RWPE2 (cell line): ENCODE measurements at regions not wholly inside any gene's neighbourhood (a gene's known extent, or its start where the extent isn't known, plus 50 kb on each side); places are given as distances from the start of the nearest gene placed in this dataset.

Source experiments
- ATAC-seq: fragments of 200-7000 bp; cut with Tn5 transposase; 3 replicates; pipeline ENCODE4 v1.9.1; 2021; ENCODE audit warnings: low read depth
- DNase-seq: peaks from one replicate; pipeline ENCODE4 v3.0.0-alpha.2; 2020; ENCODE audit warnings: low spot score
- H3K27ac ChIP-seq: fragments of 450-650 bp; 2 replicates; pipeline ENCODE4 v1.5.1; 2017; ENCODE audit warnings: mild to moderate bottlenecking; ENCODE audit not compliant: poor library complexity, severe bottlenecking
- H3K27me3 ChIP-seq: fragments of 250-450 bp; sonication (Bioruptor Pico); 2 replicates; pipeline ENCODE4 v1.5.1; 2021; ENCODE audit warnings: mild to moderate bottlenecking, moderate library complexity; ENCODE audit not compliant: insufficient read depth, poor library complexity, severe bottlenecking
- H3K36me3 ChIP-seq: fragments of 250-450 bp; sonication (Bioruptor Pico); 2 replicates; pipeline ENCODE4 v1.5.1; 2020; ENCODE audit warnings: low read depth, mild to moderate bottlenecking, moderate library complexity
- H3K4me1 ChIP-seq: fragments of 250-450 bp; sonication (Bioruptor Pico); 2 replicates; pipeline ENCODE4 v1.5.1; 2021; ENCODE audit warnings: mild to moderate bottlenecking, moderate library complexity; ENCODE audit not compliant: insufficient read depth, poor library complexity, severe bottlenecking
- H3K4me3 ChIP-seq: fragments of 250-450 bp; sonication (Bioruptor Pico); 2 replicates; pipeline ENCODE4 v1.5.1; 2021; ENCODE audit warnings: mild to moderate bottlenecking, moderate library complexity; ENCODE audit not compliant: severe bottlenecking
- H3K9me3 ChIP-seq: fragments of 250-450 bp; sonication (Bioruptor Pico); 2 replicates; pipeline ENCODE4 v1.5.1; 2021; ENCODE audit warnings: mild to moderate bottlenecking, moderate library complexity; ENCODE audit not compliant: severe bottlenecking
- CTCF ChIP-seq: fragments of 450-650 bp; IDR thresholded peaks from one replicate; pipeline ENCODE4 v1.5.1; 2017; ENCODE audit warnings: mild to moderate bottlenecking, moderate library complexity; ENCODE audit not compliant: poor library complexity, severe bottlenecking

- Histone ChIP-seq H3K27me3 (no peaks in the 10 kb centered on the region), H3K4me3 (no peak overlapping the region), H3K27ac (no peak overlapping the region), H3K9me3 (no peaks in the 10 kb centered on the region), H3K36me3 (no peaks in the 10 kb centered on the region), H3K4me1 (no peaks in the 10 kb centered on the region)
- no peak for TF ChIP-seq CTCF
- DNase-seq (no peak), ATAC-seq (no peak)
Measured at GRCh38 chr9:119868694-119869093, 499.5 kb upstream of the BRINP1 start.

GRCh38 chr9:119861842-119862241 lies 492.6 kb upstream of the BRINP1 start:
- ATAC-seq (no peak), DNase-seq (no peak)
- no peak overlapping the region for H3K4me3 ChIP-seq
- no peaks in the 10 kb centered on the region for H3K27me3 ChIP-seq
- no peak for TF ChIP-seq CTCF
- no peaks in the 10 kb centered on the region for H3K36me3 ChIP-seq
- H3K9me3 ChIP-seq = no peaks in the 10 kb centered on the region
- H3K4me1 ChIP-seq = no peaks in the 10 kb centered on the region
- no peak overlapping the region for H3K27ac ChIP-seq

- no peak for TF ChIP-seq CTCF
- H3K9me3 ChIP-seq = no peaks in the 10 kb centered on the region
- no peak overlapping the region for H3K27ac ChIP-seq
- DNase-seq (no peak), ATAC-seq (no peak)
- no peaks in the 10 kb centered on the region for H3K36me3 ChIP-seq
- H3K27me3 ChIP-seq = no peaks in the 10 kb centered on the region
- no peak overlapping the region for H3K4me3 ChIP-seq
- H3K4me1 ChIP-seq = no peaks in the 10 kb centered on the region
Measured at GRCh38 chr9:119859128-119859527, 489.9 kb upstream of the BRINP1 start.

- Histone ChIP-seq H3K27me3 (no peaks in the 10 kb centered on the region), H3K9me3 (no peaks in the 10 kb centered on the region), H3K27ac (no peak overlapping the region), H3K4me1 (no peaks in the 10 kb centered on the region), H3K36me3 (no peaks in the 10 kb centered on the region), H3K4me3 (no peak overlapping the region)
- ATAC-seq (no peak), DNase-seq (no peak)
- TF ChIP-seq CTCF = no peak
Measured at GRCh38 chr9:119853126-119853525, 483.9 kb upstream of the BRINP1 start.

GRCh38 chr9:119852390-119852789 lies 483.2 kb upstream of the BRINP1 start:
- Histone ChIP-seq H3K27me3 (no peaks in the 10 kb centered on the region), H3K4me3 (no peak overlapping the region), H3K9me3 (no peaks in the 10 kb centered on the region), H3K4me1 (no peaks in the 10 kb centered on the region), H3K36me3 (no peaks in the 10 kb centered on the region), H3K27ac (no peak overlapping the region)
- DNase-seq (no peak), ATAC-seq (no peak)
- TF ChIP-seq CTCF = no peak
